ENCODE measurements at regions not wholly inside any gene's neighbourhood (a gene's known extent, or its start where the extent isn't known, plus 50 kb on each side); places are given as distances from the start of the nearest gene placed in this dataset.

DNA sequence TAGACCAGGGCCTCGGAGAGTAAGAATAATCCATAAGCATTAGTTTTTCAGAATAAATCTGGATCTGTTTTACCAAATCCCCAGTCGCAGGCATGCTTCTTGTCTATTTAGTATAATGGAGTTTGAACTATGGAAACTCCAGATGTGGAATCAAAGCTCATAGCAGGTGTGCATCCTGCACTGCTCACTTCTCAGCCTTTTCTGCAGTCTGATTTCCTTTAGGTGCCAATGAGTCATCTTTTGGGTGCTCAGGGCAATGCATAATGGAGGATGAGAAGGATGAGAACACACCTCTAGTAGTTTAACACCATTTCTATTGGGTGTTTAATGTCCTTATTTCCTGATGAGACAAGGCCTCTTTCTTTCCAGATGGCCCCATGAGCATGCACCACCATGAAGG lies 961.2 kb downstream of the TMEM121 start:
- TF ChIP-seq EZH2 (IDR thresholded peaks at IDR 0.05; ENCODE audit: insufficient read depth, low read length) (no peak), CTCF (IDR thresholded peaks at IDR 0.05; ENCODE audit: insufficient read depth, low read depth, low read length) (no peak)
